Adrenal gland (tissue), 9 donors: ENCODE measurements at regions not wholly inside any gene's neighbourhood (a gene's known extent, or its start where the extent isn't known, plus 50 kb on each side); places are given as distances from the start of the nearest gene placed in this dataset.

ENCODE experiments used
- DNase-seq, 7 donors: peaks; one replicate each; pipeline ENCODE4 v3.0.0-alpha.2; 2019 to 2020
- H3K27ac ChIP-seq, 5 donors: fragments of 200-600 bp; sonication (generic) in 4 of 5; 1 replicate in 3 of 5; 2 replicates in 2 of 5; pipeline versions ENCODE4 v1.5.1 to v1.8.0; 2016 to 2020; ENCODE audit warnings: mild to moderate bottlenecking in 1 of 5
- H3K27me3 ChIP-seq: fragments of 200-600 bp; 2 replicates; pipeline ENCODE4 v1.8.0; 2021
- H3K36me3 ChIP-seq, 2 donors: fragments of 200-600 bp; replicated peaks in 1 of 2; 1 replicate in 1 of 2; 2 replicates in 1 of 2; pipeline versions ENCODE4 v1.5.1 to v1.8.0; 2018 to 2022
- H3K4me1 ChIP-seq, 2 donors: fragments of 200-600 bp; replicated peaks in 1 of 2; 1 replicate in 1 of 2; 2 replicates in 1 of 2; pipeline versions ENCODE4 v1.5.1 to v1.8.0; 2018 to 2021
- H3K4me3 ChIP-seq, 4 donors: fragments of 200-600 bp; sonication (generic) in 3 of 4; one replicate each; pipeline ENCODE4 v1.5.1; 2016 to 2018
- H3K9me3 ChIP-seq, 3 donors: fragments of 200-600 bp; sonication (generic) in 1 of 3; replicated peaks in 1 of 3; 1 replicate in 2 of 3; 2 replicates in 1 of 3; pipeline versions ENCODE4 v1.5.1 to v1.8.0; 2016 to 2021
- POLR2A ChIP-seq, 2 donors: fragments of 450-650 bp; IDR thresholded peaks; one replicate each; pipeline ENCODE4 v1.6.1; 2017; ENCODE audit warnings: antibody characterized with exemption in 2 of 2, mild to moderate bottlenecking in 2 of 2, moderate library complexity in 1 of 2
- WGBS, 4 donors: extraction: QIAGEN DNeasy Blood & Tissue Kit in 2 of 4; methylation state at CpG; one replicate each; pipeline versions ENCODE4 v1.1.5 to v1.1.7; 2013 to 2017; 5-methylcytosine and 5-hydroxymethylcytosine counted together
- intact Hi-C, 2 donors: fragments of 100-400 bp; cut with DNase I; formaldehyde crosslinking; loops; one replicate each; pipeline versions ENCODE4 v1.14.1 to v1.15.0; 2022 to 2023
- TF ChIP-seq, protein P1 (sequence below), 6 experiments: fragments of 450-650 bp in 4 of 6; fragments of 200-600 bp in 2 of 6; sonication (generic) in 1 of 6; IDR thresholded peaks; 1 replicate in 5 of 6; 2 replicates in 1 of 6; pipeline versions ENCODE4 v1.5.1 to v1.8.0; 2016 to 2021; ENCODE audit warnings: antibody characterized with exemption in 6 of 6, mild to moderate bottlenecking in 2 of 6, moderate library complexity in 1 of 6
- donor health status: healthy with polysubstance abuse.
- donor health status: Bipolar disorder and iron deficiency.
- donor health status: DM: yes; HTN: yes; CAD: no.
- donor health status: DM: no; HTN: no; CAD: no.
- donor health status: DM: no; HTN: no; CAD: no.

DNA sequence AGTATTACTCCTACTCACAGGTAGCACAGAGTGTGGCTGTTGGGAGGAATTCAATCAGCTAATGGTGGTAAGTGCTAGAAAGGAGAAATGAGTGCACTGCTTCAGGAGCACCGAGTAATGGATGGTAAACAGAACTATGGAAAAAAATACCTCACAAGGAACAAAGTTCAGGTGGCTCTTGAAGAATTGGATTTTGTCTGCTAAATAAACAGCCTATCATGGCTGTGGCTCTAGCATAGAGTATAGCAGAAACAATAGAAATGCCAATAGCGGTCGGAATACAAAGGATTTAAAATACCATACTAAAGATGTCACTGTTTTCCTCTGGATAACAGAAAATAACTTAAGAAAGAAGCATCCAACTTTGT, 482.5 kb downstream of the NUP35 start:
- TF ChIP-seq, protein P1, sequence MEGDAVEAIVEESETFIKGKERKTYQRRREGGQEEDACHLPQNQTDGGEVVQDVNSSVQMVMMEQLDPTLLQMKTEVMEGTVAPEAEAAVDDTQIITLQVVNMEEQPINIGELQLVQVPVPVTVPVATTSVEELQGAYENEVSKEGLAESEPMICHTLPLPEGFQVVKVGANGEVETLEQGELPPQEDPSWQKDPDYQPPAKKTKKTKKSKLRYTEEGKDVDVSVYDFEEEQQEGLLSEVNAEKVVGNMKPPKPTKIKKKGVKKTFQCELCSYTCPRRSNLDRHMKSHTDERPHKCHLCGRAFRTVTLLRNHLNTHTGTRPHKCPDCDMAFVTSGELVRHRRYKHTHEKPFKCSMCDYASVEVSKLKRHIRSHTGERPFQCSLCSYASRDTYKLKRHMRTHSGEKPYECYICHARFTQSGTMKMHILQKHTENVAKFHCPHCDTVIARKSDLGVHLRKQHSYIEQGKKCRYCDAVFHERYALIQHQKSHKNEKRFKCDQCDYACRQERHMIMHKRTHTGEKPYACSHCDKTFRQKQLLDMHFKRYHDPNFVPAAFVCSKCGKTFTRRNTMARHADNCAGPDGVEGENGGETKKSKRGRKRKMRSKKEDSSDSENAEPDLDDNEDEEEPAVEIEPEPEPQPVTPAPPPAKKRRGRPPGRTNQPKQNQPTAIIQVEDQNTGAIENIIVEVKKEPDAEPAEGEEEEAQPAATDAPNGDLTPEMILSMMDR (IDR thresholded peaks at IDR 0.05), result no peak
- no peak for TF ChIP-seq POLR2A (IDR thresholded peaks at IDR 0.05)
- 69 to 88% (median 79%) methylated on average over 3 of the region's 3 CpGs for WGBS, 4 donors
- intact Hi-C loops, result no loop called here

DNA sequence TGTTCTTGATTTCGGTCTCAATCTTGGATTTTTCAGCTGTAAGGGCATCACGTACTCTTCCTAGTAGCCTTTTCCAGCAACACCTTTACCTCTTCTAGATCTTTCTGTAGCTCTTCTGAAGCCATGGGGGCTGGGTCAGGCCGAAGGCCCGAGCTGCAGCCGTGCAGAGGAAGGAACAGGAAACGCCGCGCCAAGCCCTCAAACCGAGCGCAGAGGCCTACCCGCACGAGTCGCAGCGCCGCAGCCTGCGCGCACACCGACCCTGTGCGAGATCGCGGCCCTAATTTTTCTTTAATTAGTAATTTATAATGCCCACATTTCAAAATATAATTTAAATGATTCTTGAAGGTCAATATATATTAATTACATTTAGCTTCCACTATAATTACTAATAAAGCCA, 483.8 kb downstream of the NUP35 start:
- H3K4me3 ChIP-seq, result no peak overlapping the region
- H3K36me3 ChIP-seq, result no peaks in the 10 kb centered on the region
- DNase-seq, result no peak
- H3K4me1 ChIP-seq, result no peaks in the 10 kb centered on the region
- TF ChIP-seq, protein P1 (IDR thresholded peaks at IDR 0.05), result no peak
- no peak for TF ChIP-seq POLR2A (IDR thresholded peaks at IDR 0.05)
- WGBS, 4 donors, result 89 to 94% (median 93%) methylated on average over 21 of the region's 21 CpGs
- H3K27ac ChIP-seq, result no peak overlapping the region
- H3K9me3 ChIP-seq, result no peaks in the 10 kb centered on the region
- intact Hi-C loops, result no loop called here
- no peaks in the 10 kb centered on the region for H3K27me3 ChIP-seq

More for the DNA sequence above, 482.5 kb downstream of the NUP35 start:
- Histone ChIP-seq H3K27ac (no peak overlapping the region), H3K36me3 (no peaks in the 10 kb centered on the region), H3K27me3 (no peaks in the 10 kb centered on the region), H3K4me3 (no peak overlapping the region), H3K4me1 (no peaks in the 10 kb centered on the region), H3K9me3 (no peaks in the 10 kb centered on the region)
- no peak for DNase-seq

DNA sequence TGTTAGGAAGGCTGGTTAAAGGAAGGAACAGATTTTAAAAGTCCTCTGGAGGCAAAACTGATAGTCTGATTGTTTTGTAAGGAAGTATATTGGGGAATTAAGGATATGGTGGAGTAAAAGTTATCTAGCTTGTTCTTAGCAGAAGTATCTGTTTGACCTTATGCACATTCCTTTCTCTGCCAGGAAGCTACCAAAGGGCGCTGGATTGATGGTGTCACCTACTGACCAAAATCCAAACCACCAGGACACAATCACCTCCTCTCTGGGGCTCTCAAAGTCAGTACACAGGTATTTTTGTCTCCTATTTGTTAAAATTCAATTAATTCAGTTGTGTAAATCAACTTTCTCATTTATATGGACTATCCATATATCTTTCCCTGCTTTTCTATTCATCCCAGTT, 484.5 kb downstream of the NUP35 start:
- Histone ChIP-seq H3K27ac (no peak overlapping the region), H3K4me1 (no peaks in the 10 kb centered on the region), H3K27me3 (no peaks in the 10 kb centered on the region), H3K4me3 (no peak overlapping the region), H3K9me3 (no peaks in the 10 kb centered on the region), H3K36me3 (no peaks in the 10 kb centered on the region)
- intact Hi-C loops, result no loop called here
- no peak for DNase-seq
- TF ChIP-seq, protein P1 (IDR thresholded peaks at IDR 0.05), result no peak
- TF ChIP-seq POLR2A (IDR thresholded peaks at IDR 0.05), result no peak
- WGBS, 4 donors, result 55 to 85% (median 77%) methylated on average over 1 of the region's 1 CpG

DNA sequence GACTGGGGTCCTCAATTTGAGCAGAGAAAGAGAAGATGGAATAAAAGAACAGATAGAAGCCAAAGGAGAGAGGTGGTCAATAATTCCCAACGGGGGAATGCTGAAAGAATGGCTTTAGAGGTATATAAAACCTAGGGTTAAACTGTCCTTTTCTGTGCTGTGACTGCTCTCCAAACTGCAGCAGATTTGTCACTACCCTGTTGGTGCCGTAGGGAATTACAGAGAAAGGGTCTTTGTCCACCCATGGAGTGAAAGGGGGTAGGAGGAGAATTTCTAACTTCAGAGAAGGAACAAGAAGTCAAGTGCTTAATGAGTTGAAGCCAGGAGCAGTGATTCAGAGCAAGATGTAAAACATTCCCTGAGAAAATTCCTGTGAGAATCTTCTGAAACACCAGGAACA, 486.5 kb downstream of the NUP35 start:
- TF ChIP-seq, protein P1 (IDR thresholded peaks at IDR 0.05), result no peak
- TF ChIP-seq POLR2A (IDR thresholded peaks at IDR 0.05), result no peak
- H3K9me3 ChIP-seq, result no peaks in the 10 kb centered on the region
- DNase-seq, result no peak
- no peaks in the 10 kb centered on the region for H3K4me1 ChIP-seq
- no peak overlapping the region for H3K27ac ChIP-seq
- intact Hi-C loops, result no loop called here
- H3K27me3 ChIP-seq, result no peaks in the 10 kb centered on the region
- H3K36me3 ChIP-seq, result no peaks in the 10 kb centered on the region
- 45 to 63% (median 57%) methylated on average over 2 of the region's 2 CpGs for WGBS, 4 donors
- no peak overlapping the region for H3K4me3 ChIP-seq
